Activated CD4-positive, alpha-beta T cell treated with anti-CD3 and anti-CD28 coated beads, Interleukin-2, amount 50 U/mL, for 4 hours (primary cell): ENCODE measurements at regions not wholly inside any gene's neighbourhood (a gene's known extent, or its start where the extent isn't known, plus 50 kb on each side); places are given as distances from the start of the nearest gene placed in this dataset.
"Not testable (repeated sequence)": the region's sequence is repeated elsewhere in the genome, so short reads cannot be mapped to it uniquely, and the experiment has no call there.

Experiments used
- DNase-seq, 2 experiments: peaks; one replicate each; pipeline ENCODE4 v3.0.0-alpha.2; 2020

- no peak for DNase-seq
Measured at GRCh38 chr5:152717393-152717792, 312.3 kb upstream of the NMUR2 start.

- no peak for DNase-seq
Measured at GRCh38 chr5:152723482-152723881, 318.4 kb upstream of the NMUR2 start.

- no peak for DNase-seq
Measured at GRCh38 chr5:152730176-152730575, 325.1 kb upstream of the NMUR2 start.

GRCh38 chr5:152736906-152737305 is 331.8 kb upstream of the NMUR2 start:
- no peak for DNase-seq

GRCh38 chr5:152739916-152740315 is 334.8 kb upstream of the NMUR2 start:
- DNase-seq: no peak

- not testable (repeated sequence) for DNase-seq
Measured at GRCh38 chr5:152741126-152741525, 336.0 kb upstream of the NMUR2 start.

GRCh38 chr5:152787709-152788217 is 382.7 kb upstream of the NMUR2 start:
- not testable (repeated sequence) for DNase-seq

GRCh38 chr5:152801886-152802285 is 396.8 kb upstream of the NMUR2 start:
- DNase-seq: no peak

- DNase-seq: no peak
Measured at GRCh38 chr5:152804179-152804578, 399.1 kb upstream of the NMUR2 start.

- no peak for DNase-seq
Measured at GRCh38 chr5:152811988-152812387, 406.9 kb upstream of the NMUR2 start.

- no peak for DNase-seq
Measured at GRCh38 chr5:152813526-152813925, 408.4 kb upstream of the NMUR2 start.

GRCh38 chr5:152819891-152820290 is 414.8 kb upstream of the NMUR2 start:
- DNase-seq: no peak

- DNase-seq: no peak
Measured at GRCh38 chr5:152824316-152824715, 419.2 kb upstream of the NMUR2 start.

GRCh38 chr5:152838241-152838786 is 433.2 kb upstream of the NMUR2 start:
- no peak for DNase-seq

- DNase-seq: no peak
Measured at GRCh38 chr5:152844713-152845112, 439.6 kb upstream of the NMUR2 start.

- no peak for DNase-seq
Measured at GRCh38 chr5:152853361-152853760, 448.3 kb upstream of the NMUR2 start.

GRCh38 chr5:152855441-152855840 is 450.4 kb upstream of the NMUR2 start:
- DNase-seq: no peak

- no peak for DNase-seq
Measured at GRCh38 chr5:152861231-152861630, 456.2 kb upstream of the NMUR2 start.

GRCh38 chr5:152864447-152864846 is 459.4 kb upstream of the NMUR2 start:
- no peak for DNase-seq

- DNase-seq: no peak
Measured at GRCh38 chr5:152864991-152865390, 459.9 kb upstream of the NMUR2 start.

- no peak for DNase-seq
Measured at GRCh38 chr5:152869971-152870370, 464.9 kb upstream of the NMUR2 start.

- no peak for DNase-seq
Measured at GRCh38 chr5:152882621-152883020, 477.5 kb upstream of the NMUR2 start.

- no peak for DNase-seq
Measured at GRCh38 chr5:152883066-152883775, 478.1 kb upstream of the NMUR2 start.

GRCh38 chr5:152884006-152884405 is 478.9 kb upstream of the NMUR2 start:
- no peak for DNase-seq

- no peak for DNase-seq
Measured at GRCh38 chr5:152900332-152900731, 495.3 kb upstream of the NMUR2 start.
